Common myeloid progenitor, CD34-positive (primary cell): ENCODE measurements at regions not wholly inside any gene's neighbourhood (a gene's known extent, or its start where the extent isn't known, plus 50 kb on each side); places are given as distances from the start of the nearest gene placed in this dataset.

ENCODE experiments used
- CTCF ChIA-PET: fragments of 350-600 bp; sonication (Branson Sonifier 250); formaldehyde crosslinking; loops from one replicate; lab custom pipeline; 2021; ENCODE audit warnings: antibody characterized with exemption; lab: Charles Lee
- POLR2A ChIA-PET: fragments of 350-600 bp; sonication (Branson Sonifier 250); formaldehyde crosslinking; loops from one replicate; lab custom pipeline; 2021; ENCODE audit warnings: antibody characterized with exemption; lab: Charles Lee
- DNase-seq, 3 donors: peaks; one replicate each; pipeline versions ENCODE4 v3.0.0 to v3.0.0-alpha.2; 2013
- H3K27ac ChIP-seq, 2 experiments: 1 replicate in 1 of 2; 2 replicates in 1 of 2; pipeline ENCODE4 v1.7.0; 2013; ENCODE audit warnings: inconsistent platforms in 2 of 2, low read length in 2 of 2, mild to moderate bottlenecking in 2 of 2, low read depth in 1 of 2, moderate library complexity in 1 of 2; ENCODE audit not compliant: severe bottlenecking in 2 of 2, insufficient read depth in 1 of 2, poor library complexity in 1 of 2
- H3K27me3 ChIP-seq, 5 experiments: replicated peaks in 2 of 5; 1 replicate in 3 of 5; 2 replicates in 2 of 5; pipeline versions ENCODE4 v1.6.1 to v1.7.0; 2013; ENCODE audit warnings: low read length in 4 of 5, mild to moderate bottlenecking in 2 of 5, moderate library complexity in 2 of 5, inconsistent platforms in 1 of 5; ENCODE audit not compliant: insufficient read depth in 5 of 5, control insufficient read depth in 4 of 5
- H3K36me3 ChIP-seq, 4 experiments: 1 replicate in 2 of 4; 2 replicates in 2 of 4; pipeline versions ENCODE4 v1.6.1 to v1.7.0; 2013; ENCODE audit warnings: low read length in 3 of 4, control low read depth in 1 of 4, mild to moderate bottlenecking in 1 of 4; ENCODE audit not compliant: control insufficient read depth in 4 of 4, insufficient read depth in 4 of 4
- H3K4me1 ChIP-seq, 4 experiments: 1 replicate in 3 of 4; 2 replicates in 1 of 4; pipeline versions ENCODE4 v1.6.1 to v1.7.1; 2013; ENCODE audit warnings: low read length in 3 of 4, mild to moderate bottlenecking in 3 of 4, control low read depth in 1 of 4, inconsistent platforms in 1 of 4, moderate library complexity in 1 of 4; ENCODE audit not compliant: control insufficient read depth in 4 of 4, insufficient read depth in 4 of 4; ENCODE audit errors: control extremely low read depth in 1 of 4
- H3K4me3 ChIP-seq, 7 experiments: 1 replicate in 4 of 7; 2 replicates in 3 of 7; pipeline versions ENCODE4 v1.5.1 to v1.7.0; 2013; ENCODE audit warnings: mild to moderate bottlenecking in 7 of 7, low read length in 6 of 7, moderate library complexity in 6 of 7, inconsistent platforms in 2 of 7, low read depth in 2 of 7, control low read depth in 1 of 7; ENCODE audit not compliant: insufficient read depth in 4 of 7, control insufficient read depth in 1 of 7; ENCODE audit errors: extremely low read depth in 1 of 7
- H3K9me3 ChIP-seq, 5 experiments: 1 replicate in 4 of 5; 2 replicates in 1 of 5; pipeline versions ENCODE4 v1.6.1 to v1.7.1; 2013; ENCODE audit warnings: low read length in 4 of 5, mild to moderate bottlenecking in 2 of 5, inconsistent platforms in 1 of 5, low read depth in 1 of 5, moderate library complexity in 1 of 5; ENCODE audit not compliant: control insufficient read depth in 4 of 5, insufficient read depth in 2 of 5; ENCODE audit errors: control extremely low read depth in 1 of 5
- WGBS: methylation state at CpG from one replicate; pipeline ENCODE4 v1.1.5; 2013; ENCODE audit not compliant: insufficient coverage; 5-methylcytosine and 5-hydroxymethylcytosine counted together

- CTCF ChIA-PET: interaction anchor here (1.0 to 4.7 kb wide), 7 partner anchors 10 to 713 kb away, joined by 3 to 29 read pairs (median 5); no protein-coding TSS in a partner anchor
- H3K27me3 ChIP-seq: no peaks in the 10 kb centered on the region
- no peak overlapping the region for H3K27ac ChIP-seq
- POLR2A ChIA-PET: no interaction called here
- no peaks in the 10 kb centered on the region for H3K4me1 ChIP-seq
- DNase-seq: peak; percentile 66 to 84 (median 82)
- peaks cover 0 to 4% (median 0%) of the 10 kb centered on the region in 5 experiments for H3K9me3 ChIP-seq
- WGBS: 0% methylated on average over 1 of the region's 2 CpGs
- no peaks in the 10 kb centered on the region for H3K36me3 ChIP-seq
- no peak overlapping the region for H3K4me3 ChIP-seq
These were observed 176.9 kb upstream of the MC4R start for GRCh38 chr18:60549338-60549960.

DNA sequence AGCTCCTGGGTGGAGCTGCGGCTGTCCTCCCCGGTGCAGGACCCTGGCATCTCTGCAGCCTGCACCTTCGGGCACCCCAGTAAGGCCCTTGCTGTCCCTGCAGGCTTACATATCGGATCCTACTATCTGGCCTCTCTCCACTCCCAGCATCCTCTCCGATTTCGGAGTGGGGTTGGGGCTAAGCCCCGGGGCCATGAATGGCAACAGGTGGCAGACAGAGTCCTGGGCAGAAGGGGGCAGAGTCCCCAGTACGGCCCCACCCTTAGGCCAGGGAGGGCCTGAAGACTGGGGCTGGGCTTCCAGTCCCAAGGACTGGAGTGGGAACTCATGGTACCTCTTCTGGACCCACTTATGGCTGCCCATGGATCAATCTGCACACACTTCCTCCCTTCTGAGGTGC is 180.4 kb upstream of the MC4R start:
- Histone ChIP-seq H3K27me3 (peaks cover 0 to 1% (median 0%) of the 10 kb centered on the region in 5 experiments), H3K27ac (no peak overlapping the region), H3K9me3 (peaks cover 0 to 4% (median 0%) of the 10 kb centered on the region in 5 experiments), H3K36me3 (no peaks in the 10 kb centered on the region), H3K4me1 (no peaks in the 10 kb centered on the region), H3K4me3 (no peak overlapping the region)
- WGBS: 100% methylated on average over 8 of the region's 8 CpGs
- ChIA-PET POLR2A (no interaction called here), CTCF (interaction anchor here (1.1 to 2.6 kb wide), 4 partner anchors 22 to 564 kb away, joined by 3 to 13 read pairs (median 3); no protein-coding TSS in a partner anchor)
- DNase-seq: no peak

DNA sequence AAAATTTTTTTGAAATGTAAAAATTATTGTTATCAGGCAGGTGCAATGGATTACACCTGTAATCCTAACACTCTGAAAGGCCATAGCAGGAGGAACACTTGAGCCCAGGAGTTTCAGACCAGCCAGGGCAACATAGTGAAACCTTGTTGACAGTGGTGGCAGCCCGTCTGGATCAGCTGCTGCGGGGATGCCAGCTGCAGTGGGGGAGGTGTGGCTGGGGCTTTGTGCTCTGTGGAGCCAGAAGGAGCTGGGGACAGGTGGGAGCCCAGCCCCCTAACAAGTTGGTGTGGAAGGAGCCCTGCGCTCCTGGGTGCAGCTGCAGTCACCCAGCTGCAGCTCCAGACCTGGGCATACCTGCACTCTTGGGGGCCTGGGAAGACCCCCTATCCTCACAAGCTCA is 182.4 kb upstream of the MC4R start:
- WGBS: 88% methylated on average over 3 of the region's 3 CpGs
- CTCF ChIA-PET: interaction anchor here (1.1 to 2.6 kb wide), 2 partner anchors 17 to 559 kb away, joined by 3 to 13 read pairs; no protein-coding TSS in a partner anchor
- POLR2A ChIA-PET: no interaction called here

DNA sequence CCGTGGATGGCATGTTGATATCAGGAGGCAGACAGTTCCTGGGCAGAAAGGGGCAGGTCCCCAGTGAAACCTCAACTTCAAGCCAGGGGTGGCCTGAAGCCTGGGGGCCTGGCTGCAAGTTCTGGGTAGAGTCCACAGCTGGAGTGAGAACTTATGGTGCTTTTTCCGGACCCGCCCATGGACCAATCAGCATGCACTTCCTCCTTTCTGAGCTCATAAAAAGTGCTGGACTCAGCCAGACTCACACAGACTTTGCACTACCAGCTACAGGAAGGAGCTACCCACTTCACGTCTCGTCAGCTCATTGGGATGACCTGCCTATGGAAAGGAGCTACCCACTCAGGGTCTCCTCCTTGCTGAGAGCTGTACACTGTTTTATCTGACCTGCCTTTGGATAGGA is 183.1 kb upstream of the MC4R start:
- 78% methylated on average over 5 of the region's 5 CpGs for WGBS
- Histone ChIP-seq H3K36me3 (no peaks in the 10 kb centered on the region), H3K9me3 (peaks cover 0 to 4% (median 0%) of the 10 kb centered on the region in 5 experiments), H3K27ac (no peak overlapping the region), H3K4me3 (no peak overlapping the region), H3K27me3 (peaks cover 0 to 1% (median 0%) of the 10 kb centered on the region in 5 experiments), H3K4me1 (no peaks in the 10 kb centered on the region)
- peak in 1 of 3 donors; percentile 2 for DNase-seq
- ChIA-PET CTCF (interaction anchor here (1.0 to 1.1 kb wide), 2 partner anchors 18 to 565 kb away, joined by 3 read pairs; no protein-coding TSS in a partner anchor), POLR2A (no interaction called here)

More for the DNA sequence above, 182.4 kb upstream of the MC4R start:
- Histone ChIP-seq H3K9me3 (peaks cover 0 to 4% (median 0%) of the 10 kb centered on the region in 5 experiments), H3K4me1 (no peaks in the 10 kb centered on the region), H3K27ac (no peak overlapping the region), H3K36me3 (no peaks in the 10 kb centered on the region), H3K27me3 (peaks cover 0 to 1% (median 0%) of the 10 kb centered on the region in 5 experiments), H3K4me3 (no peak overlapping the region)
- DNase-seq: no peak

- Histone ChIP-seq H3K4me3 (no peak overlapping the region), H3K9me3 (peaks cover 0 to 4% (median 0%) of the 10 kb centered on the region in 5 experiments), H3K4me1 (no peaks in the 10 kb centered on the region), H3K36me3 (no peaks in the 10 kb centered on the region), H3K27ac (no peak overlapping the region), H3K27me3 (peaks cover 0 to 2% (median 0%) of the 10 kb centered on the region in 5 experiments)
- CTCF ChIA-PET: interaction anchor here (1.0 to 1.4 kb wide), 3 partner anchors 19 to 566 kb away, joined by 3 read pairs; no protein-coding TSS in a partner anchor
- DNase-seq: no peak
- POLR2A ChIA-PET: interaction anchor here (0.5 kb wide), 1 partner anchor 135 kb away, joined by 3 read pairs; no protein-coding TSS in a partner anchor
- WGBS: 100% methylated on average over 1 of the region's 1 CpG
These were observed 183.8 kb upstream of the MC4R start for GRCh38 chr18:60556326-60556725.

GRCh38 chr18:60560071-60560470 is 187.5 kb upstream of the MC4R start:
- WGBS: no CpG with 5 or more reads among the region's 2 CpGs
- ChIA-PET POLR2A (no interaction called here), CTCF (interaction anchor here (1.3 to 1.6 kb wide), 2 partner anchors 9 to 564 kb away, joined by 4 read pairs; no protein-coding TSS in a partner anchor)
- Histone ChIP-seq H3K4me1 (no peaks in the 10 kb centered on the region), H3K4me3 (no peak overlapping the region), H3K9me3 (no peaks in the 10 kb centered on the region), H3K36me3 (no peaks in the 10 kb centered on the region), H3K27me3 (peaks cover 0 to 2% (median 0%) of the 10 kb centered on the region in 5 experiments), H3K27ac (no peak overlapping the region)
- DNase-seq: no peak

DNA sequence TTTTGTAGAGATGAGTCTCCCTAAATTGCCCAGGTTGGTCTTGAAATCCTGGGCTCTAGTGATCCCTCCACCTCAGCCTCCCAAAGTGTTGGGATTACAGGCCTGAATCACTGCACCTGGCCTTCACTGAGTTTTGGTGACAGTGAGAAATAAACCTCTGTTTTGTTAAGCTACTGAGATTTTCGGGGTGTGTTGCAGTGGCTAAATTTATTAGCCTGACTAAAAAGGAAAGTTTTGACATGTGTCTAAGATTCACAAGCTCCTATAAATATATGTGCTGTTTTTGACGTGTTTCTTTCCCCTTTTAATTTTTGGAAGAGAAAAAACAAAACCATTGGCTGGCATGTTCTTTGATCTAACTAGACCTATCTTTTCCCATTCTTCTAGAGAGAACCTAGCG is 190.5 kb upstream of the MC4R start:
- DNase-seq: no peak
- Histone ChIP-seq H3K4me3 (no peak overlapping the region), H3K9me3 (no peaks in the 10 kb centered on the region), H3K36me3 (no peaks in the 10 kb centered on the region), H3K27me3 (peaks cover 0 to 2% (median 0%) of the 10 kb centered on the region in 5 experiments), H3K4me1 (no peaks in the 10 kb centered on the region), H3K27ac (no peak overlapping the region)
- WGBS: 100% methylated on average over 2 of the region's 3 CpGs
- CTCF ChIA-PET: interaction anchor here (0.8 kb wide), 1 partner anchor 14 kb away, joined by 3 read pairs; no protein-coding TSS in a partner anchor
- POLR2A ChIA-PET: no interaction called here
